Muscle of leg (tissue), 3 donors: ENCODE measurements at regions not wholly inside any gene's neighbourhood (a gene's known extent, or its start where the extent isn't known, plus 50 kb on each side); places are given as distances from the start of the nearest gene placed in this dataset.
A peak's percentile ranks its signal among the peaks of the same experiment; 100 is the strongest.

Experiments
- DNase-seq: peaks from one replicate; pipeline ENCODE4 v3.0.0; 2013
- H3K27ac ChIP-seq: one replicate; pipeline ENCODE4 v1.5.1; 2013; ENCODE audit warnings: mild to moderate bottlenecking, low read length, control low read depth
- H3K27me3 ChIP-seq: one replicate; pipeline ENCODE4 v1.6.1; 2013; ENCODE audit warnings: low read length; ENCODE audit not compliant: control insufficient read depth, insufficient read depth
- H3K36me3 ChIP-seq: one replicate; pipeline ENCODE4 v1.6.1; 2013; ENCODE audit warnings: low read length; ENCODE audit not compliant: control insufficient read depth, insufficient read depth
- H3K4me1 ChIP-seq: one replicate; pipeline ENCODE4 v1.6.1; 2013; ENCODE audit warnings: low read length; ENCODE audit not compliant: control insufficient read depth, insufficient read depth
- H3K4me3 ChIP-seq: one replicate; pipeline ENCODE4 v1.5.1; 2013; ENCODE audit warnings: low read length, control low read depth
- H3K9me3 ChIP-seq: replicated peaks from 2 replicates; pipeline ENCODE4 v1.6.1; 2013; ENCODE audit warnings: low read depth, low read length; ENCODE audit not compliant: control insufficient read depth
- WGBS: methylation state at CpG from one replicate; pipeline ENCODE4 v1.1.5; 2013; ENCODE audit warnings: missing lambda C conversion rate; ENCODE audit not compliant: insufficient coverage; 5-methylcytosine and 5-hydroxymethylcytosine counted together

- Histone ChIP-seq H3K4me1 (no peaks in the 10 kb centered on the region), H3K4me3 (no peak overlapping the region), H3K27me3 (no peaks in the 10 kb centered on the region), H3K27ac (no peak overlapping the region), H3K36me3 (no peaks in the 10 kb centered on the region), H3K9me3 (no peaks in the 10 kb centered on the region)
- 89% methylated on average over 2 of the region's 3 CpGs for WGBS
- no peak for DNase-seq
Observed at GRCh38 chr1:218895064-218895587, 278.6 kb upstream of the LYPLAL1 start.

GRCh38 chr1:218896202-218896601 is 277.5 kb upstream of the LYPLAL1 start:
- no peaks in the 10 kb centered on the region for H3K27me3 ChIP-seq
- 100% methylated on average over 1 of the region's 5 CpGs for WGBS

GRCh38 chr1:218898921-218899320 is 274.8 kb upstream of the LYPLAL1 start:
- H3K4me1 ChIP-seq: no peaks in the 10 kb centered on the region

More at GRCh38 chr1:218896202-218896601, 277.5 kb upstream of the LYPLAL1 start:
- H3K4me1 ChIP-seq: no peaks in the 10 kb centered on the region
- no peak overlapping the region for H3K4me3 ChIP-seq
- no peaks in the 10 kb centered on the region for H3K9me3 ChIP-seq
- H3K27ac ChIP-seq: no peak overlapping the region
- H3K36me3 ChIP-seq: no peaks in the 10 kb centered on the region
- no peak for DNase-seq

GRCh38 chr1:218900615-218901014 is 273.1 kb upstream of the LYPLAL1 start:
- H3K4me1 ChIP-seq: no peaks in the 10 kb centered on the region
- WGBS: no CpG with 5 or more reads among the region's 3 CpGs
- H3K9me3 ChIP-seq: no peaks in the 10 kb centered on the region
- DNase-seq: peak; percentile 22
- no peaks in the 10 kb centered on the region for H3K27me3 ChIP-seq
- H3K27ac ChIP-seq: no peak overlapping the region
- H3K36me3 ChIP-seq: no peaks in the 10 kb centered on the region
- no peak overlapping the region for H3K4me3 ChIP-seq

More at GRCh38 chr1:218898921-218899320, 274.8 kb upstream of the LYPLAL1 start:
- H3K27ac ChIP-seq: no peak overlapping the region
- peak; percentile 15 for DNase-seq
- H3K9me3 ChIP-seq: no peaks in the 10 kb centered on the region
- no peak overlapping the region for H3K4me3 ChIP-seq
- WGBS: no CpG with 5 or more reads among the region's 2 CpGs
- H3K36me3 ChIP-seq: no peaks in the 10 kb centered on the region
- no peaks in the 10 kb centered on the region for H3K27me3 ChIP-seq

- H3K27ac ChIP-seq: peak overlapping the region; percentile 43
- no peaks in the 10 kb centered on the region for H3K9me3 ChIP-seq
- no peaks in the 10 kb centered on the region for H3K27me3 ChIP-seq
- H3K36me3 ChIP-seq: no peaks in the 10 kb centered on the region
- H3K4me3 ChIP-seq: no peak overlapping the region
- WGBS: no CpG with 5 or more reads among the region's 1 CpG
- no peaks in the 10 kb centered on the region for H3K4me1 ChIP-seq
- DNase-seq: peak; percentile 41
Observed at GRCh38 chr1:218904416-218904815, 269.3 kb upstream of the LYPLAL1 start.

- H3K4me3 ChIP-seq: no peak overlapping the region
- DNase-seq: peak; percentile 22
- H3K9me3 ChIP-seq: no peaks in the 10 kb centered on the region
- no peak overlapping the region for H3K27ac ChIP-seq
- no peaks in the 10 kb centered on the region for H3K27me3 ChIP-seq
- no peaks in the 10 kb centered on the region for H3K36me3 ChIP-seq
- 92% methylated on average over 2 of the region's 2 CpGs for WGBS
- peaks cover 8% of the 10 kb centered on the region for H3K4me1 ChIP-seq
Observed at GRCh38 chr1:218916720-218917119, 257.0 kb upstream of the LYPLAL1 start.

- peak; percentile 90 for DNase-seq
Observed at GRCh38 chr1:218917656-218918055, 256.0 kb upstream of the LYPLAL1 start.

GRCh38 chr1:218925777-218926176 is 247.9 kb upstream of the LYPLAL1 start:
- Histone ChIP-seq H3K9me3 (no peaks in the 10 kb centered on the region), H3K4me1 (no peaks in the 10 kb centered on the region), H3K36me3 (no peaks in the 10 kb centered on the region), H3K27ac (no peak overlapping the region), H3K4me3 (no peak overlapping the region), H3K27me3 (no peaks in the 10 kb centered on the region)
- no peak for DNase-seq
- 83% methylated on average over 1 of the region's 2 CpGs for WGBS

More at GRCh38 chr1:218917656-218918055, 256.0 kb upstream of the LYPLAL1 start:
- Histone ChIP-seq H3K9me3 (no peaks in the 10 kb centered on the region), H3K4me1 (peaks cover 8% of the 10 kb centered on the region), H3K4me3 (no peak overlapping the region), H3K27me3 (no peaks in the 10 kb centered on the region), H3K27ac (peak overlapping the region; percentile 10), H3K36me3 (no peaks in the 10 kb centered on the region)
- WGBS: no CpG with 5 or more reads among the region's 1 CpG

GRCh38 chr1:218926631-218927030 is 247.0 kb upstream of the LYPLAL1 start:
- Histone ChIP-seq H3K4me3 (no peak overlapping the region), H3K36me3 (no peaks in the 10 kb centered on the region), H3K27ac (no peak overlapping the region), H3K4me1 (no peaks in the 10 kb centered on the region), H3K9me3 (no peaks in the 10 kb centered on the region), H3K27me3 (no peaks in the 10 kb centered on the region)
- peak; percentile 56 for DNase-seq
- WGBS: 67% methylated on average over 1 of the region's 2 CpGs

- no peaks in the 10 kb centered on the region for H3K36me3 ChIP-seq
- H3K27me3 ChIP-seq: no peaks in the 10 kb centered on the region
- H3K4me3 ChIP-seq: no peak overlapping the region
- H3K4me1 ChIP-seq: no peaks in the 10 kb centered on the region
- peak overlapping the region; percentile 45 for H3K27ac ChIP-seq
- no peak for DNase-seq
- no CpG with 5 or more reads among the region's 3 CpGs for WGBS
- no peaks in the 10 kb centered on the region for H3K9me3 ChIP-seq
Observed at GRCh38 chr1:218930000-218930399, 243.7 kb upstream of the LYPLAL1 start.
